NCI-H510A treated with DMSO at 0.1 percent for 48 hours (cell line): ENCODE measurements at regions not wholly inside any gene's neighbourhood (a gene's known extent, or its start where the extent isn't known, plus 50 kb on each side); places are given as distances from the start of the nearest gene placed in this dataset.

Experiments
- DNase-seq: peaks from one replicate; lab custom pipeline; 2025; lab: John Stamatoyannopoulos, UW

DNA sequence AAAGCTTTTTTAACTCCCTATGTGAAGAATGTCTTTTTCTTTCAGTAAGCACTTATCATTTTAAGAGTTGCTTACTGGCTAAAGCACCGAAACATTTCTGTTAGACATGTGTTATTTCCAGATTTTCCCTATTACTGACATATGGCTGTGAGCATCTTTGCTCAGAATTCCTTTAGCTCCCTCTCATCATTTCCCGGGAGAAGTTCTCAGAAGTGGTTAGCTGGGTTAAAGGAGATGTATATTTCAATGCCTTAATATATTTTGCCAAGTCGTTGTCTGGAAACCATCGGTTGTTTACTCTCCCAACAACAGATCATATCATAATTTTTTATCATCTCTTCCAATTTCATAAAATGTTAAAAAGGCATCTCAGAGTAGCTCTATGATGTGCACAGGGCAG is 396.5 kb downstream of the OCA2 start:
- DNase-seq: no peak

DNA sequence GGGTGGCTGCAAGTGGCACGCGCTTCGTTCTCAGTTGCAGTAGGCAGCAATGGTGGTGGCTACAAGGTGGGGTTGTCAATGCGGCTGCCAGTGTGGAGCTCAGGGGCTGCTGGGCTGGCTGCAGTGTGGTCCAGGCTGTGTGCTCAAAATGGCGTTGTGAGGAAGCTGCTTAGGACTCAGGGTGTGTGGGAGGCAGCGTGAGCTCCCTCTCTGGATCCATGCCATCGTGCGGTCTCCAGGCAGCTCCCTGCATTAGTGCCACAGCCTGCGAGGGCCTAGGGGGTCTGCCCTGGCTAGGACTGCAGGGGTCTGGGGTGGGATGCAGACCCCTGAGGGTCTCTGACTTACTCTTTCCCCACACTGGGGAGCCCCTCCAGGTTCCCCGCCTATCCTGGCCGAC is 397.2 kb downstream of the OCA2 start:
- no peak for DNase-seq

DNA sequence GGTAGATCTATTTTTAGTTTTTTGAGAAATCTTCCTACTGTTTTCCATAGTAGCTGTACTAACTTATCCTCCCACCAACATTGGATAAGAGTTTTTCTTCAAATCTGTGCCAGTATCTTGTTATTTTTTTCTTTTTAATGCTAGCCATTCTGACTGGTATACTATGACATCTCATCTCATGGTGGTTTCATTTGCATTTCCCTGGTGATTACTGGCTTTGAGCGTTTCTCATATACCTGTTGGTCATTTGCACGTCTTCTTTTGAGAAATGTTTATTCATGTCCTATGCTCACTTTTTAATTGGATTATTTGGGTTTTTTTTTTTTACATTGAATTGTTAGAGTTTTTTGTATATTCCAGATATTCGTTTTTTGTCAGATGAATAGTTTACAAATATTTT is 398.1 kb downstream of the OCA2 start:
- no peak for DNase-seq

DNA sequence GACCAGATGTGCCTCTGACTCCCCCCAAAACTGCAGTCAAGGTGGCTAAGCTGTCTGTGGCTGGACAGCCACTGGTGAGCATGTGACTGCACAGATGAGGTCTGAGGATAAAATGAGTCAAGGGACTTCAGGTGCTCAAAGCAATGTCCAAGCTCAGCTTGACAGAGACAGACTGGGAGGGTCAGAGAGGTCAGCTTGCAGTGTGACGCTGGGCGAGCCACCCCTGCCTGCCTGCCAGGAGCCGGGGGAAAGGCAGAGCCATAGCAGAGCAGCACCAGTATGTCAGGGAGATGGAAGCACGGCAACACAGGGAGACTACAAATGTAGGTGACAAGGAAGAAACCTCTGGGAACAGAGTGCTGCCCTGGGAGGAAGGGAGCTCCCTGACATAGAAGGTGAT is 399.4 kb downstream of the OCA2 start:
- no peak for DNase-seq

DNA sequence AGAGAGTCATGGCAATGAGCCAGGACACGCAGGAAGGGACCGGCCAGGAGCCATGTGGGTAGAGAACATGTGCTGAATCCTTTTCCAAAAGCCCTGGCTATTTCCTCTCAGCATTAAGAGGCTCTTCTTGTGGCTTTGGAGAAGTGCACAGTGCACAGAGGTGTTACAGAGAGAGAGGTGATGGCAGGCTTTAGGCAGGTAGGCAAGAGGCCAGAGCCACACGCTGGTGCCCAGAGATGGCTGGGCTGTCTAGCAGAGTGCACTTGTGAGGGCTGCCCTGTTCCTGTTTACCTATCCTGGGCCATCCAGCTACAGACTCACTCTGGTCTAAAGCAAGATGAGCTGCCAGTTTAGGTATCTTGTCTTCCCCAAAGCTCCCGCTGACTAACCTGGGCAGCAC is 402.6 kb downstream of the OCA2 start:
- DNase-seq: no peak

DNA sequence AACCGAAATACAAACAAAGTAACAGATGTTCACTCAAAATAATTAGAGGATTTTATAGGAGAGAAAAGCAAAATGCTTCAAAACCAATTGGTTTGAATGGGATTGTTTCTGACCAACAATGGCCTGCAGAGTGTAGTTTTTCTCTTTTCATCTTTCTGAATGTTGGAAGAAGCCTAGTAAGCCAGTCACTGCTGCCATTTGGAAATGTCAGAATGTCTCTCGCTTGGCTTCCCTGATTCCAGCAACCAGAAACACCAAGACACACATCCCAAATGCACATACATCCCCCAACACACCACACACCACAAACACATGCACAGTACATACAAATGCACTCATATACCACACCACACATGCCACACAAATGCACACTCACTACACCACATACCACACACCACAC is 403.4 kb downstream of the OCA2 start:
- no peak for DNase-seq

DNA sequence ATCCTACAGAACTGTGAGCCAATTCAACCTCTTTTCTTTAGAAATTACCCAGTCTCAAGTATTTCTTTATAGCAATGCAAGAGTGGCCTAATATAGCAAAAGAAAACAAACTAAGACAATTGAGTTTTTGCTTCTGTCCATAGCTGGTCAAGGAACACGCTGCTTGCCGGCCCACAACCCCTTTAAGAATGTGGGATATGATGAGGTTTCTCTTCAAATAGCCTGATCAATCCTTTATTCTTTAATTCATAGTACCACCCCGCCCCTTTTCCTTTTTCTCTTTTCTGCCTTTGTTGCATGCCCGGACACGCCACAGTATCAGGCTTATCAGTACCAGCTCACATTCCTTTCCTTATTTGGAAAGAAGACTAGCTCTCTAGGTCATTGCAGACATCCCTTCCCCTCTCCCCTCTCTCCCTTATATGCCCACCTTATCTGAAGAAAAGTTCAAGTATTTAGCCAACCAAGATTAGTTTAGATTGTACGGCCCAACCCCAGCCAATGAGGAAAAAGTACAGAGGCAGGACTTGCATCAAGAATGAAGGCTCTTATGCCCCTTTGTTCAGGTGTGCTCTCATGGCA is 404.5 kb downstream of the OCA2 start:
- DNase-seq: peak; percentile 13

DNA sequence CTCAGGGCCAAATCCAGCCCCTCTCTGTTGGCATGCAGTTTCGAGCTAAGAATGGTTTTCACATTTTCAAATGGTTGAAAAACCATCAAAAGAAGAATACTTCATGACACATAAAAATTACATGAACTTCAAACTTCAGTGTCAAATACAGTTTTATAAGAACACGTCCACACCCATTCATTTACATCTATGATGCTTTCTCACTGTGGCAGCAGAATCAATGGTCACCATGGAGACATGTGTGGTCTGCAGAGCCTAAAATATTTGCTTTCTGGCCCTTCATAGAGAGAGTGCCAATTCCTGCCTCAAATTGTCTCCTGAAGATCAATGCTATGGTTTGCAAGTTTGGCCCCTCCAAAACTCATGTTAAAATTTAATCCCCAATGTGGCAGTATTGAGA is 405.8 kb downstream of the OCA2 start:
- DNase-seq: no peak

DNA sequence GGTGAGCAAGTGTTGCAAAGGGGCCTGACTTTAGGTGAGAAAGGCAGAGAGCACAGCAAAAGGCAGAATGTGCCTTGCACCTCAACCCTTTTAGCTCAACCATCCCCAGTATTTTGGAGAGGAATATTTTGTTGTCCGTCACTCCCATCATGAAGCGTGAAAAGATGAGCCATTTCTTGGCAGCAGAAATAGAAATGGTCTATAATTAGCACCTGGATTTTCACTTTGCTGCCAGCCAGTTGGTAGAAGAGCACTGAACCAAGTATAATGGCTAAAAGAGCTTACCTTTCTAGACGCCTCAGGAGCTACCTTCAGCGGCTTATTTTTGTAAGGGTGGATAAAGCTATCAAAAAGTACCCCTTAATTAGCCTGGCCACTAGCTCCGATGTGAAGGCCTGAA is 406.7 kb downstream of the OCA2 start:
- DNase-seq: no peak

DNA sequence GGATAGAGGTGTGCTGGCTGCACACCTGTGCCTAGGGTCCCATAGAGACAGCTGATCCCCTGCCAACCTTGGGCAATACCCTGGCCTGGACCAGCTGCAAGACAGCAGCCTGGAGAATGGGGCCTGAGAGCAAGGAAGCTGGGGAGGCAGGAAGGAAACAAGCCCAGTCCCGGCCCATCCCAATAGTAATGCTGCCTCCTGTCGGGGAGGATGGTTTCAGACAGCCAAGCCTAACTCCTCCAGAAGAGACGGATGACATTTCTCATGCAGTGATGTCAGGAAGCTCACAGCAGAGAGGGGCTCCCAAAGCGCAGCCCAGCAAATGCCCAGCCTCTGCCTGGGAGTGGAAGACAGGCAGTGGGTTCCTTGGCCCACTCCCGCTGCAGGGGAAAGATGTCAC is 408.8 kb downstream of the OCA2 start:
- DNase-seq: no peak

DNA sequence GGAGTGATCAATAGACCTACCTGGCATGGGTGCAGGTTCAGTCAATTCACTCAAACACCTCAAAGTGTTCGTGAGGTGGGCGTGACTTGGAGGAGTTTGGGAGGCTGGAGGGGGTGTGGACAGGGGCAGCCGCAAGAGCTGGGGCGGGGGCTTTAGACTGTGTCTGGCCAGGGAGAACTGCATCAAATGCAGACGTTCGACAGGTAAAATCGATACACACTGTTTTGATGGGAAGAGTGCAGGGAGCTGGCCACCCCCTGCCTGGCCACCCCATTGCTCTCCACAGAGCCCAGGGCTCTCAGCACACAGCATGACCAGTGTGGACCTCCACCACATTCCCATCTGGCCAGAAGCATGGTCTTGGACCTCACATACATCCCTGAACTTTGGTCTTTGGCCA is 412.1 kb downstream of the OCA2 start:
- no peak for DNase-seq

DNA sequence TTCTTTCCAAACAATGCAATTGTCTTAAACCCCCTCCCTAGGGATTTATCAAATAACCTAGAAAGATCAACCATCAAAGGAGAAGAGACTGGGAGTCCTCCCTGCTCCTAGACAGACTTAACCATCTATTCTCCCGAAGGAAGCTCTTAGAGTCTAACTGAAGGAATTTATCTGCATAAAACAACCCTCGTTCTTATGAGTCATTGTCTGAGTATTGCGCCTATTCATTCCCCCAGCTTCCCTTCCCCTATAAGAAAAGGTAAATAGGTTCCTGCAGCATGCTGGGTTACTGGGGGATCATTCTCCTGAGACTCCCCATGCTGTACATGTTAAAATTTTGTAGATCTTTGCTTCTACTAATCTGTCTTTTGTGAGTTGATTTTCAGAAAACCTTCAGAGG is 412.7 kb downstream of the OCA2 start:
- DNase-seq: no peak

DNA sequence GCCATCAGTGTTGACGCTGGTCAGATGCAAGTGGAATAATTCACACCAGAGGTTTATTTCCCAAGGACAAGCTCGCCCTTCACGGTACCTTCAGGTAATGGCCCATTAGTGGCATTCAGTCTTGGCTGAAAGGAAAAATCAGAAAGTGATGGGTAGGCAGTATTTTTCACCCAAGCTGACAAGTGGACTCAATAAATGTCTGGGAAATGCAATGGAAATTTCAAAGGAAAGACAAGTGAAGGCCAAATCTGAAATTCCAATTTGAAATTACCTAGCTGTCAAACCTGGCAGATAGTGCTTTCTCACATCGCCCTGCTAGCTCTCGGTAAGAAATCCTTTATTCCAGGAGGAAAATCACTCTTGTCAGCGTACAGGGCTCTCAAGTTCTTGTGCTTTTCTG is 413.5 kb downstream of the OCA2 start:
- no peak for DNase-seq

DNA sequence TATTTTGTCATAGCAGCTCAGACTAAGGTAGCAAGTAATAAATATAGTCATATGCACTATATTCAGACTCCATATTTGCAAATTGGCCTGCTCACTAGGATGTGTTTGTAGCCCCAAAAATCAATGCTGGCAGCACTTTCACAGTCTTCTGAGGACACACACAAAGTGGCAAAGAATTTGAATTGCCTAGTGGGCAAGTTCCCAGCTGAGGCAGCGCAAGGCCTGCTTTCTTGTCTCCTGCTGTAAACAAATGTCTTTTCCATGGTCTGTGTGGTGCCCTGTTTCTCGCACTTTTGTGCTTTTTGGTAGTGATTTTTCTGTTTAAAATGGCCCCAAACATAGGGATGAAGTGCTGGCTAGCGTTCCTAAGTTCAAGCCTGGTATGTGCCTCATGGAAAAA is 416.0 kb downstream of the OCA2 start:
- DNase-seq: no peak

DNA sequence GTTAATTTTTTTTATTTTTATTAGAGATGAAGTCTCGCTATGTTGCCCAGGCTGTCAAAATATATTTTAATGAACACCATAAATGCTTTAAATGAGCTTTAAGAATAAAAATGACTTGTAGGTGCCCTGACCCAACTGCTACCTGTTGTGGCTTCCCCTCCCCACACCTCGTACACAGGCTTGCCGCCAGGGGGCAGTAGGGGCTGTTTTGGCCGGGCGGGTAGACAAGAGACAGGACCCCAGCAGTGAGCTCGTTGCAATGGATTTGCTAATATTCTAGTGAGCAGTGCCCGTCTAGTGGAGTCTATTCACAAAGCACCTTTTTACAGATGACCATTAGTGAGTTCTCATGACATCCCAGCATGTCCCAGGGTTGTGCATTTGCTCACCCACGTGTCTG is 418.1 kb downstream of the OCA2 start:
- no peak for DNase-seq

DNA sequence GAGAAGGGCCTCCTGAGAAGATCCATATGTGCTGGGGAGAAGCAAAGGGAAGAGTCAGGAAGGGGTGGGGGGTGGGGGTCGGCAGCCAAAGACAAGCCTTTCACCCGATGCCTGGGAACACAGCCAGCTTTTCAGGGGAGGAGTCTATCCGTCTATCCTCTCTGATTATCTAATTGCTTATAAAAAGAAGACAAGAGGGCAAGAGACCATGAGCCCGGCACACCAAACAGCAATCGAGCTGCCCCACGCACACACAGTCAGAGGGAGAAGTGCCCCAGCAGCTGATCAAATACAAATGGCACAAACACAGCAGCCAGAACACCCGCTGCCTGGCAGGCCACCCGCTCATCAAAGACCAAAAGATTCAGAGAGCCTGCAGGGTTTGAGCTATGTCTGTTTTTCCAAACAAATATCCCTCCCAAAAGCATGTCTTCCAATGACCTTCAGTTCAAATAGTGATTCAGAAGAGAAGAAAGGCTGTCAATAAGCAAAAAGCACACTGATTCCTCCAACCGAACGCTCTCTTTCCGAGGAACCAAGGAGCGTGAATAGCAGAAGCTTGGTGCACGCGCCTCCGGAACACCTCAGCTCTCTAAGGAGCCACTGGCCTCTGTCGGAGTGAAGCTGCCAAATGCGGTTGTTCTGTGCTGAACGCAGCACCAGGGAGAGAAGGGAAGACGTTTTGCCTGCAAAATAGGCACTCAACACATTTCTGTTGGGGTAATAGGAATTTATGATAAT is 419.2 kb downstream of the OCA2 start:
- DNase-seq: peak; percentile 81

DNA sequence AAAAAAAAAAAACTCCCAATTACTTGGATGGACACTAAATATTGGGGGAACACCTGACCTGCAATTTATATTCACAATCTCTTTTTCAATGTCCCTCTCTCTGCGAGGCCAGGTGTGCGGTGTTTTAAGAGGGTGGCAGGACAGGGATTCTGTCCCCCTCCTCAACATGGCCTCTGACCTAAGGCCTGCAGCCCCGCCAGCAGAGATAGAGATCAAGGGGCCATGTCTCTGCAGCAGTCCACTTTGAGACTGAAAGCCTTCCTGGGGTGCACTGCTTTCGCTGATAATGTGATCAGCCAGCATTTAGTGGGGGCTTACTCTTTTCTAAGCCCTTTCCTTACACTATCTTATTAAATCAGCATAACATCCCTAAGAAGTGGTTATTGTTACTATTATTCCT is 419.9 kb downstream of the OCA2 start:
- no peak for DNase-seq

DNA sequence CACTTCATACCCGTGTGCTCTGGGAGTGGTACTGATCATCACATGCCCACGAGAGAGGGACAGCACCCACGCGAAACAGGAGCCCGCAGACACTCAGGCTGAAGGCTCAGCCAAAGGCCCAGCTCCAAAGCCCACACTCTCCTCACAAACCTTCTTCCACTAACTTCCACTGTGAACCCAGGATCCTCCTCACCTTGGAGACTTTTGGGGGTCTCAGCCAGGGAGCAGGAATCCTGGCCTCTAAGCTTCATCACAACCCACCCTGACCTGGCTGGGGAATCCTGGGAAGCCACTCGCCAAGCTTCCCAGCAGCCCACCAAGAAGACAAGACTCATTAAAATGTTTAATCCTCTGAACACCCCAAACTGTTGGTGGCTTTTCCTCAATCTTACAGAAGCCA is 421.2 kb downstream of the OCA2 start:
- DNase-seq: no peak

DNA sequence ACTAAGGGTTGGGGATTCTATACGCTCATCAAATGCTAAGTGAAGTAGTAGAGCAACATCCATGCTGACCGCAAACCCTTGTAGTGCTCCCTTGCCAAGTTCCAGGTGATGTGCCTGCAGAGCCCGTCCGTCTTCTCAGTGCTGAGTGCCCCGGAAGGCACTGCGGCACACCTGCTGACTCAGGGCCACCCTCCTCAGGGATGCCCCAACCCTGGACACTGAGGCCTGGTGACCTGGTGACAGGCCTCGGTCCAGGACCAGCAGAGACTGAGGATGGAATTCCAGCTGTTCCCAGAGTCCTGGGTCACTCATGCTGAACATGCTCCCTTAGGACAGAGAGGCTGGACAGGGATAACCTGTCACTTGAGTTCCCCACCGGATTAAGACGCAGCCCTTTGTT is 422.5 kb downstream of the OCA2 start:
- DNase-seq: no peak

DNA sequence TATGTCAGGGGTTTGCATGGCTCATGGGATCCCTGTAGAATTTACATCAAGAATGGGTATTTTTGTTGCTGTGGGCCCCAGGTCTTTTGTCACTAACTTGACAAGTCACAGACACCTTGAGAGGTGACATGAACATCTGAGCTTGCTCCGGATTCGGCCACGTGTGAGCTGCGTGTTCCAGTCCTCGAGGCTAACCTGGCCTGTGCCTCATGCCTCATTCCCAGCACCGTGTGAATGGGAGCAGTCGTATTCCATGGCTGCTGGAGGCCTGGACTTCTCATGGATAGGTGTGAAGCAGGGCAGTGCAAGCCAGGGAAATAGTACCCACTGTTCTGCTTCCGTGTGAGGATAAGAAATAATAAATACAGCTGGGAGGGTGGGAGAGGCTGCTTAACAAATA is 423.5 kb downstream of the OCA2 start:
- no peak for DNase-seq

DNA sequence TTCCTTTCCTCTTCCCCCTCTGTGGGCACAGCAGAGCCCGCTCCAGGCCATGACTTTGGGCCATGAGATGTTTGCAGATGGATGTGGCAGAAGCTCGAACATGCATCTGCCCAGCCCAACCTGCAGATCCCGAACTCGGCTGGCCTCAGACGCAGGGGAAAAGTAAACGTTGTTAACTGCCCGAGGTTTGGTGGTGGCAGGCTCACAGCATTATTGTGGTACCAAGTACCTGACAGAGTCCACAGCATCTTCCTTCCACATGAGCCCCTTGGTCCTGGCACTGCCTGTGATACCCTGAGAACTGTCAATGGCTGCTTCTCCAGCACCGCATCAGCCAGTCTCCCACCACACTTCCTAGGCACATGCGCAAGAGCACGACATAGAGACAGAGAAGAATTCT is 424.3 kb downstream of the OCA2 start:
- no peak for DNase-seq

DNA sequence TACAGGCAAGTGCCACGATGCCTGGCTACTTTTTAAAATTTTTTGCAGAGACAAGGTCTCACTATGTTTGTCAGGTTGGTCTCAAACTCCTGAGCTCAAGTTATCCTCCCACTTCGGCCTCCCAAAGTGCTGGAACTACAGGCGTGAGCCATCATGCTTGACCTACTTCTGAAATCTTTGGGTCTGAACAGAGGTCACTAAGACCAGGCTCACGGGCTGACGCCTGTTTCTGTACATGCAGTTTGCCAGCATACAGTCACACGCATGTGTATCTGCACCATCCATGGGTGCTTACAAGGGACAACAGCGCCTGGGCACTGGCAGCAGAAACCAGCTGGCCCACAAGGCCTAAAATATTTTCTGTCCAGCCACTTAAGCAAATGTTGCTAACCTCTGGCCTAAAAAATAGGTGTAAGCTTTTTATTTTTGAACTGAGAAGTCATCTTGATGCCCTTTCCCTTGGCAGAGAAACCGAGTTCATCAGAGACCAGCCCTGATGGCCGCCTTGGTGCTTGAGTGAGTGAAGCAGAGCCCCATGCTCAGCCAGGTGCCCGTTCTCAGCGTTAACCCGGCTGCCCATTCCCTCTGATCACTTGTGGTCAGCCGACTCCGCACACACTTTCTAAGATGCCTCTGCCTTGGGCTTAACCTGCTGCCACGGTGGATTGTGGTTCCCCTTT is 425.2 kb downstream of the OCA2 start:
- no peak for DNase-seq

DNA sequence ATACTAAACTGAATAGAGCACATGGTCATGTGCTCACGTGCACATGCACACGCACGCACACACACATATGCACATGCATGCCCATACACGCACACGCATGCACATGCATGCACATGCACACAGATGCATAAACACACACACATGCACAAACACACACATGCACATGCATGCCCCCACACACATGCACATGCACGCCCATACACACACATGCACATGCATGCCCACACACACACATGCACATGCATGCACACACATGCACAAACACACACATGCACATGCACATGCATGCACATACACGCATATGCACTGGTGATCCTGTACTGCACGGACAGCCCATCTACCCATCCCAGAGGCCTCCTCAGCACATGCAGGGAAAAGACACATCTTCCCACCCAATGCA is 426.6 kb downstream of the OCA2 start:
- DNase-seq: no peak
